ENCODE measurements at regions not wholly inside any gene's neighbourhood (a gene's known extent, or its start where the extent isn't known, plus 50 kb on each side); places are given as distances from the start of the nearest gene placed in this dataset.

GRCh38 chr22:34904486-34904885, 161.5 kb upstream of the ISX start:
- DNase-seq (ENCODE audit: low read depth), result no peak

- no peak for DNase-seq (ENCODE audit: low read depth)
These were observed 152.1 kb upstream of the ISX start for GRCh38 chr22:34913826-34914225.

GRCh38 chr22:34914846-34915245, 151.1 kb upstream of the ISX start:
- DNase-seq (ENCODE audit: low read depth), result no peak

GRCh38 chr22:34917239-34917638, 148.7 kb upstream of the ISX start:
- no peak for DNase-seq (ENCODE audit: low read depth)

GRCh38 chr22:34931026-34931425, 134.9 kb upstream of the ISX start:
- DNase-seq (ENCODE audit: low read depth), result no peak

- DNase-seq (ENCODE audit: low read depth), result no peak
These were observed 131.7 kb upstream of the ISX start for GRCh38 chr22:34934261-34934660.

- no peak for DNase-seq (ENCODE audit: low read depth)
These were observed 122.1 kb upstream of the ISX start for GRCh38 chr22:34943830-34944229.

GRCh38 chr22:34946339-34946985, 119.5 kb upstream of the ISX start:
- no peak for DNase-seq (ENCODE audit: low read depth)

GRCh38 chr22:34950489-34950888, 115.5 kb upstream of the ISX start:
- DNase-seq (ENCODE audit: low read depth), result no peak

GRCh38 chr22:34951212-34951611, 114.7 kb upstream of the ISX start:
- no peak for DNase-seq (ENCODE audit: low read depth)

- DNase-seq (ENCODE audit: low read depth), result no peak
These were observed 106.0 kb upstream of the ISX start for GRCh38 chr22:34960005-34960404.

GRCh38 chr22:34966980-34967565, 98.9 kb upstream of the ISX start:
- peak; percentile 8 for DNase-seq (ENCODE audit: low read depth)

- DNase-seq (ENCODE audit: low read depth), result no peak
These were observed 96.8 kb upstream of the ISX start for GRCh38 chr22:34969001-34969790.

- DNase-seq (ENCODE audit: low read depth), result no peak
These were observed 94.5 kb upstream of the ISX start for GRCh38 chr22:34971456-34971855.

GRCh38 chr22:34972191-34972897, 93.6 kb upstream of the ISX start:
- DNase-seq (ENCODE audit: low read depth), result no peak

GRCh38 chr22:34973016-34973415, 92.9 kb upstream of the ISX start:
- DNase-seq (ENCODE audit: low read depth), result no peak

GRCh38 chr22:34973926-34974325, 92.0 kb upstream of the ISX start:
- no peak for DNase-seq (ENCODE audit: low read depth)

- DNase-seq (ENCODE audit: low read depth), result no peak
These were observed 90.2 kb upstream of the ISX start for GRCh38 chr22:34975721-34976120.

- no peak for DNase-seq (ENCODE audit: low read depth)
These were observed 89.5 kb upstream of the ISX start for GRCh38 chr22:34976474-34976873.

- DNase-seq (ENCODE audit: low read depth), result no peak
These were observed 89.1 kb upstream of the ISX start for GRCh38 chr22:34976886-34977285.

- DNase-seq (ENCODE audit: low read depth), result no peak
These were observed 79.4 kb upstream of the ISX start for GRCh38 chr22:34986523-34986922.

GRCh38 chr22:34992672-34993071, 73.3 kb upstream of the ISX start:
- DNase-seq (ENCODE audit: low read depth), result no peak

GRCh38 chr22:34993548-34993947, 72.4 kb upstream of the ISX start:
- no peak for DNase-seq (ENCODE audit: low read depth)
